HG03520 (cell line): ENCODE measurements at regions not wholly inside any gene's neighbourhood (a gene's known extent, or its start where the extent isn't known, plus 50 kb on each side); places are given as distances from the start of the nearest gene placed in this dataset.

Experiments
- ATAC-seq: cut with Tn5 transposase; IDR thresholded peaks from one replicate; pipeline ENCODE4 v1.9.1; 2021; ENCODE audit warnings: mild to moderate bottlenecking, moderate library complexity; ENCODE audit not compliant: unreplicated experiment

- ATAC-seq: no peak
Measured at GRCh38 chr11:129590030-129590752, 214.5 kb downstream of the BARX2 start.

GRCh38 chr11:129590753-129591475 is 215.3 kb downstream of the BARX2 start:
- no peak for ATAC-seq

- no peak for ATAC-seq
Measured at GRCh38 chr11:129591527-129591926, 215.9 kb downstream of the BARX2 start.

- no peak for ATAC-seq
Measured at GRCh38 chr11:129592191-129592590, 216.5 kb downstream of the BARX2 start.

GRCh38 chr11:129593098-129593497 is 217.4 kb downstream of the BARX2 start:
- no peak for ATAC-seq

GRCh38 chr11:129595038-129595962 is 219.7 kb downstream of the BARX2 start:
- ATAC-seq: no peak

GRCh38 chr11:129596351-129596750 is 219.3 kb upstream of the TMEM45B start:
- ATAC-seq: no peak

GRCh38 chr11:129598378-129598777 is 217.3 kb upstream of the TMEM45B start:
- ATAC-seq: no peak

GRCh38 chr11:129605815-129606214 is 209.8 kb upstream of the TMEM45B start:
- ATAC-seq: no peak

GRCh38 chr11:129608711-129609110 is 206.9 kb upstream of the TMEM45B start:
- ATAC-seq: no peak

- no peak for ATAC-seq
Measured at GRCh38 chr11:129610125-129610524, 205.5 kb upstream of the TMEM45B start.

- no peak for ATAC-seq
Measured at GRCh38 chr11:129610545-129610944, 205.1 kb upstream of the TMEM45B start.

GRCh38 chr11:129611661-129612446 is 203.8 kb upstream of the TMEM45B start:
- ATAC-seq: no peak

- ATAC-seq: no peak
Measured at GRCh38 chr11:129612447-129612961, 203.1 kb upstream of the TMEM45B start.

GRCh38 chr11:129613071-129613470 is 202.6 kb upstream of the TMEM45B start:
- ATAC-seq: no peak

- ATAC-seq: no peak
Measured at GRCh38 chr11:129614256-129614944, 201.2 kb upstream of the TMEM45B start.

- ATAC-seq: no peak
Measured at GRCh38 chr11:129618046-129618569, 197.5 kb upstream of the TMEM45B start.

GRCh38 chr11:129620237-129621104 is 195.2 kb upstream of the TMEM45B start:
- ATAC-seq: no peak

- ATAC-seq: no peak
Measured at GRCh38 chr11:129625930-129626329, 189.7 kb upstream of the TMEM45B start.
